Stomach (tissue), 4 donors: ENCODE measurements at regions not wholly inside any gene's neighbourhood (a gene's known extent, or its start where the extent isn't known, plus 50 kb on each side); places are given as distances from the start of the nearest gene placed in this dataset.

ENCODE experiments used
- CTCF ChIP-seq, 7 experiments: fragments of 450-650 bp in 4 of 7; fragments of 200-600 bp in 3 of 7; sonication (generic) in 3 of 7; IDR thresholded peaks; one replicate each; pipeline ENCODE4 v1.5.1; 2016 to 2019; ENCODE audit warnings: antibody characterized with exemption in 7 of 7, control low read depth in 2 of 7, mild to moderate bottlenecking in 1 of 7
- EP300 ChIP-seq: sonication (generic); formaldehyde crosslinking; IDR thresholded peaks from one replicate; pipeline ENCODE4 v1.6.1; 2017; ENCODE audit warnings: antibody characterized with exemption
- POLR2A ChIP-seq, 4 donors: fragments of 450-650 bp; IDR thresholded peaks; one replicate each; pipeline ENCODE4 v1.6.1; 2016; ENCODE audit warnings: antibody characterized with exemption in 4 of 4, control low read depth in 2 of 4, mild to moderate bottlenecking in 1 of 4, moderate library complexity in 1 of 4

GRCh38 chrX:139112432-139112831 lies 400.9 kb upstream of the FGF13 start:
- TF ChIP-seq POLR2A (IDR thresholded peaks at IDR 0.05) (no peak), CTCF (IDR thresholded peaks at IDR 0.05) (no peak), EP300 (no peak)
